ENCODE measurements at regions not wholly inside any gene's neighbourhood (a gene's known extent, or its start where the extent isn't known, plus 50 kb on each side); places are given as distances from the start of the nearest gene placed in this dataset.

DNA sequence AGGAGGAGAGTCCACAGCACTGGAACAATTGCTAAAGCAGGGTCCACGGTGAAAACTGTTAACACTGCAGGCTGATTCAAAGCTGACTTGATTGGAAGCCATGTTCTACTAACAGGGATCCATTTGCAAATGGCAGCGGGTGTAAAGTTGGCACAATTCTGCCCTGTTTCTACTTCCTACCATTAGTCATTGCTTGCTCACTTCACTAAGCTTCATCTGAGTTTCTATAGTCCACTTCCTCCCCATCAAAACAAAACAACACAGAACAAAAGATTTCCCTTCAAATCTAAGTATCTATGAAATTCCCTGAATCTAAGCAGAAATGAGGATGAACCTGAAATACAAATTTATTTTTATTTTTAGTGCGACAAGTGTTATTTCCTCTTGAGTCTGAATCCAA is 187.4 kb upstream of the SOX11 start:
- Histone ChIP-seq H3K27ac (no peak overlapping the region), H3K27me3 (replicated peaks) (no peaks in the 10 kb centered on the region), H3K36me3 (replicated peaks) (no peaks in the 10 kb centered on the region), H3K4me3 (ENCODE audit: low read depth, low read length) (no peak overlapping the region)
- TF ChIP-seq, protein P1, sequence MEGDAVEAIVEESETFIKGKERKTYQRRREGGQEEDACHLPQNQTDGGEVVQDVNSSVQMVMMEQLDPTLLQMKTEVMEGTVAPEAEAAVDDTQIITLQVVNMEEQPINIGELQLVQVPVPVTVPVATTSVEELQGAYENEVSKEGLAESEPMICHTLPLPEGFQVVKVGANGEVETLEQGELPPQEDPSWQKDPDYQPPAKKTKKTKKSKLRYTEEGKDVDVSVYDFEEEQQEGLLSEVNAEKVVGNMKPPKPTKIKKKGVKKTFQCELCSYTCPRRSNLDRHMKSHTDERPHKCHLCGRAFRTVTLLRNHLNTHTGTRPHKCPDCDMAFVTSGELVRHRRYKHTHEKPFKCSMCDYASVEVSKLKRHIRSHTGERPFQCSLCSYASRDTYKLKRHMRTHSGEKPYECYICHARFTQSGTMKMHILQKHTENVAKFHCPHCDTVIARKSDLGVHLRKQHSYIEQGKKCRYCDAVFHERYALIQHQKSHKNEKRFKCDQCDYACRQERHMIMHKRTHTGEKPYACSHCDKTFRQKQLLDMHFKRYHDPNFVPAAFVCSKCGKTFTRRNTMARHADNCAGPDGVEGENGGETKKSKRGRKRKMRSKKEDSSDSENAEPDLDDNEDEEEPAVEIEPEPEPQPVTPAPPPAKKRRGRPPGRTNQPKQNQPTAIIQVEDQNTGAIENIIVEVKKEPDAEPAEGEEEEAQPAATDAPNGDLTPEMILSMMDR (IDR thresholded peaks at IDR 0.05; ENCODE audit: low read depth, low read length, missing control alignments), result no peak
- in situ Hi-C loops (cut with HindIII; ENCODE audit: low pct_ligation_motif_present, low sequenced_read_pairs), result no loop called here
- no peak for DNase-seq

DNA sequence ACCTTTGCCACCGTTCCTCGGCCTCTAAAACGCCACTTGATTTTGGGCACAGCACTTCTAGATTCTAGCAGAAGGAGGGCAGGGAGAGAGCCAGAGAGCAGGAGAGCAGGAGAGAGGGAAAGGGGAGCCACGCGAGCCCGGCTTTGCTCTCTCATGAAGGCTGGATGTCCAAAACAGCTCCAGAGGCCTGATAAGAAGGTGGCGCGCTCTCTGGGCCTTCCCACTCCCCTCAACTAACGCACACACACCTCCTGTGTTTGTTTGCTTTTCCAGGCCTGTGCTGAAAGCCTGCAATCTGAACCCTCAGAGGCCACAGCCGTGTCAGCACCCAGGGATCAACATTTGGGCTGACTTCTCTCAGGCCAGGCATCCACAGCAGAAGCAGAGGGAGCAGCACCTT is 184.8 kb upstream of the SOX11 start:
- no peak overlapping the region for H3K4me3 ChIP-seq (ENCODE audit: low read depth, low read length)
- no peaks in the 10 kb centered on the region for H3K36me3 ChIP-seq (replicated peaks)
- no peak for DNase-seq
- no peaks in the 10 kb centered on the region for H3K27me3 ChIP-seq (replicated peaks)
- in situ Hi-C loops (cut with HindIII; ENCODE audit: low pct_ligation_motif_present, low sequenced_read_pairs), result no loop called here
- TF ChIP-seq, protein P1 (IDR thresholded peaks at IDR 0.05; ENCODE audit: low read depth, low read length, missing control alignments), result no peak
- H3K27ac ChIP-seq, result no peak overlapping the region

DNA sequence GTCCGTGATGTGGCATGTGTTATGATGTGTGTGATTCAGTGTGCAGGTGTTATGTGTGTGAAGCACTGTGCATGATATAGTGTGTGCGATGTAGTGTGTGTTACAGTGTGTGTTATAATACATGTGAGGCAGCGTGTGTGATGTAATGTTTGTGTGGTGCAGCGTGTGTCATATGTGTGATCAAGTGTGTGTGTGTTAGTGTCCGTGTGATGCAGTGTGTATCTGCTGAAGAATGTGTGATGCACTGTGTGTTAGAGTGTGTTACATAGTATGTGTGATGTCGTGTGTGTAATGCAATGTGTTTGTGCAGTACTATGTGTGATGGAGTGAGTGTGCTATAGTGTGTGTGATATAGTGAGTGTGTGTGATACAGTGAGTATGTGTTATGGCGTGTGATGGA is 182.8 kb upstream of the SOX11 start:
- in situ Hi-C loops (cut with HindIII; ENCODE audit: low pct_ligation_motif_present, low sequenced_read_pairs), result no loop called here
- DNase-seq, result no peak
- no peak overlapping the region for H3K4me3 ChIP-seq (ENCODE audit: low read depth, low read length)
- no peaks in the 10 kb centered on the region for H3K27me3 ChIP-seq (replicated peaks)
- TF ChIP-seq, protein P1 (IDR thresholded peaks at IDR 0.05; ENCODE audit: low read depth, low read length, missing control alignments), result no peak
- no peaks in the 10 kb centered on the region for H3K36me3 ChIP-seq (replicated peaks)
- H3K27ac ChIP-seq, result no peak overlapping the region

DNA sequence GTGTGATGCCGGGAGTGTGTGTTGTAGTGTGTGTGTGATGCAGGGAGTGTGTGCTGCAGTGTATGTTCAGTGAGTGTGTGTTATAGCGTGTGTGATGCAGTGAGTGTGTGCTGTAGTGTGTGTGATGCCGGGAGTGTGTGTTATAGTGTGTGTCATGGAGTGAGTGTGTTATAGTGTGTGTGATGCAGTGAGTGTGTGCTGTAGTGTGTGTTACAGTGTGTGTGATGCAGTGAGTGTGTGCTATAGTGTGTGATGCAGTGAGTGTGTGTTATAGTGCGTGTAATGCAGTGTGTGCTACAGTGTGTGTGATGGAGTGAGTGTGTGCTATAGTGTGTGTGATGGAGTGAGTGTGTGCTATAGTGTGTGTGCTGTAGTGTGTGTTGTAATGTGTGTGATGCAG is 182.1 kb upstream of the SOX11 start:
- Histone ChIP-seq H3K27me3 (replicated peaks) (no peaks in the 10 kb centered on the region), H3K4me3 (ENCODE audit: low read depth, low read length) (no peak overlapping the region), H3K27ac (no peak overlapping the region), H3K36me3 (replicated peaks) (no peaks in the 10 kb centered on the region)
- no peak for DNase-seq
- in situ Hi-C loops (cut with HindIII; ENCODE audit: low pct_ligation_motif_present, low sequenced_read_pairs), result no loop called here
- TF ChIP-seq, protein P1 (IDR thresholded peaks at IDR 0.05; ENCODE audit: low read depth, low read length, missing control alignments), result no peak

GRCh38 chr2:5515693-5516092 is 176.5 kb upstream of the SOX11 start:
- Histone ChIP-seq H3K36me3 (replicated peaks) (no peaks in the 10 kb centered on the region), H3K27me3 (replicated peaks) (no peaks in the 10 kb centered on the region), H3K4me3 (ENCODE audit: low read depth, low read length) (no peak overlapping the region), H3K27ac (no peak overlapping the region)
- DNase-seq, result no peak
- TF ChIP-seq, protein P1 (IDR thresholded peaks at IDR 0.05; ENCODE audit: low read depth, low read length, missing control alignments), result no peak
- in situ Hi-C loops (cut with HindIII; ENCODE audit: low pct_ligation_motif_present, low sequenced_read_pairs), result no loop called here

GRCh38 chr2:5519286-5519685 is 172.9 kb upstream of the SOX11 start:
- Histone ChIP-seq H3K27ac (no peak overlapping the region), H3K27me3 (replicated peaks) (no peaks in the 10 kb centered on the region), H3K36me3 (replicated peaks) (no peaks in the 10 kb centered on the region), H3K4me3 (ENCODE audit: low read depth, low read length) (no peak overlapping the region)
- TF ChIP-seq, protein P1 (IDR thresholded peaks at IDR 0.05; ENCODE audit: low read depth, low read length, missing control alignments), result no peak
- DNase-seq, result no peak
- in situ Hi-C loops (cut with HindIII; ENCODE audit: low pct_ligation_motif_present, low sequenced_read_pairs), result no loop called here
